ENCODE measurements at regions not wholly inside any gene's neighbourhood (a gene's known extent, or its start where the extent isn't known, plus 50 kb on each side); places are given as distances from the start of the nearest gene placed in this dataset.

- DNase-seq, result no peak
Observed at GRCh38 chr16:77668201-77668600, 54.1 kb upstream of the NUDT7 start.

GRCh38 chr16:77669057-77669456 is 53.3 kb upstream of the NUDT7 start:
- DNase-seq, result no peak

All from CD4-positive, alpha-beta T cell treated with Interleukin-1 beta for 1 hour (primary cell).